22Rv1 (cell line): ENCODE measurements at regions not wholly inside any gene's neighbourhood (a gene's known extent, or its start where the extent isn't known, plus 50 kb on each side); places are given as distances from the start of the nearest gene placed in this dataset.

Experiments
- ZFX ChIP-seq: fragments of 450-650 bp; IDR thresholded peaks from 2 replicates; pipeline ENCODE4 v1.6.1; 2017; ENCODE audit warnings: antibody characterized with exemption, borderline replicate concordance
- TF ChIP-seq, protein P1 (sequence below): fragments of 450-650 bp; IDR thresholded peaks from 2 replicates; pipeline ENCODE4 v1.5.1; 2017; ENCODE audit warnings: mild to moderate bottlenecking

DNA sequence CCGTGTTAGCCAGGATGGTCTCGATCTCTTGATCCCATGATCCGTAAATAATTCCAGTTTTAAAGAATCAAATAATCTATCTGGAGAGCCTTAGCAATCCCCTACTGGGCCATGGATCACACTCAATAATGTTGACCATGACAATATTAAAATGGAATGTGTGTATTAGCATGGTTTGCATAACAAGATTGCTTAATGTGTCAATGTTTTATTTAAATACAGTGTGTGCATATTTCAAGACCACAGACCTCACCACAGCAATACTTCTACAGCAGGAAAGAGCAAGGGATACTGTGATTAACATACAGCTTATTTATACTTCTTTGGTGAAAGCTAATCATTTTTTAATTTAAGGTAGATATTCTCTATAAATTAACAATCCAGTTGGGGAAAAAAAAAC is 470.4 kb downstream of the TFAP2B start:
- TF ChIP-seq, protein P1, sequence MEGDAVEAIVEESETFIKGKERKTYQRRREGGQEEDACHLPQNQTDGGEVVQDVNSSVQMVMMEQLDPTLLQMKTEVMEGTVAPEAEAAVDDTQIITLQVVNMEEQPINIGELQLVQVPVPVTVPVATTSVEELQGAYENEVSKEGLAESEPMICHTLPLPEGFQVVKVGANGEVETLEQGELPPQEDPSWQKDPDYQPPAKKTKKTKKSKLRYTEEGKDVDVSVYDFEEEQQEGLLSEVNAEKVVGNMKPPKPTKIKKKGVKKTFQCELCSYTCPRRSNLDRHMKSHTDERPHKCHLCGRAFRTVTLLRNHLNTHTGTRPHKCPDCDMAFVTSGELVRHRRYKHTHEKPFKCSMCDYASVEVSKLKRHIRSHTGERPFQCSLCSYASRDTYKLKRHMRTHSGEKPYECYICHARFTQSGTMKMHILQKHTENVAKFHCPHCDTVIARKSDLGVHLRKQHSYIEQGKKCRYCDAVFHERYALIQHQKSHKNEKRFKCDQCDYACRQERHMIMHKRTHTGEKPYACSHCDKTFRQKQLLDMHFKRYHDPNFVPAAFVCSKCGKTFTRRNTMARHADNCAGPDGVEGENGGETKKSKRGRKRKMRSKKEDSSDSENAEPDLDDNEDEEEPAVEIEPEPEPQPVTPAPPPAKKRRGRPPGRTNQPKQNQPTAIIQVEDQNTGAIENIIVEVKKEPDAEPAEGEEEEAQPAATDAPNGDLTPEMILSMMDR = no peak
- TF ChIP-seq ZFX = no peak
